Neural cell (in vitro differentiated cells): ENCODE measurements at regions not wholly inside any gene's neighbourhood (a gene's known extent, or its start where the extent isn't known, plus 50 kb on each side); places are given as distances from the start of the nearest gene placed in this dataset.

Source experiments
- EP300 ChIP-seq: fragments of 450-650 bp; conservative IDR thresholded peaks from 2 replicates; pipeline ENCODE4 v1.6.1; 2014; ENCODE audit warnings: antibody characterized with exemption, mild to moderate bottlenecking, moderate library complexity; ENCODE audit not compliant: poor library complexity, severe bottlenecking
- EZH2 ChIP-seq: fragments of 200-600, 300-800 bp; shearing (Covaris generic), sonication (generic); IDR thresholded peaks from 2 replicates; pipeline ENCODE4 v1.6.1; 2014; ENCODE audit warnings: antibody characterized with exemption, low read length, borderline replicate concordance, mild to moderate bottlenecking; ENCODE audit not compliant: insufficient read depth, poor library complexity, severe bottlenecking
- MXI1 ChIP-seq: fragments of 450-650 bp; conservative IDR thresholded peaks from 2 replicates; pipeline ENCODE4 v1.6.1; 2014; ENCODE audit warnings: antibody characterized with exemption, mild to moderate bottlenecking; ENCODE audit not compliant: poor library complexity, severe bottlenecking
- POLR2AphosphoS5 ChIP-seq: IDR thresholded peaks from 2 replicates; pipeline ENCODE4 v1.6.1; 2012
- RAD21 ChIP-seq: fragments of 450-650 bp; conservative IDR thresholded peaks from 2 replicates; pipeline ENCODE4 v1.6.1; 2014; ENCODE audit warnings: antibody characterized with exemption, mild to moderate bottlenecking, moderate library complexity
- SMC3 ChIP-seq: fragments of 450-650 bp; conservative IDR thresholded peaks from 2 replicates; pipeline ENCODE4 v1.6.1; 2014; ENCODE audit warnings: antibody characterized with exemption, mild to moderate bottlenecking, moderate library complexity; ENCODE audit not compliant: poor library complexity
- TAF1 ChIP-seq: IDR thresholded peaks from 2 replicates; pipeline ENCODE4 v1.6.1; 2012; ENCODE audit warnings: low read depth
- TF ChIP-seq, protein P1 (sequence below): fragments of 450-650 bp; IDR thresholded peaks from 2 replicates; pipeline ENCODE4 v1.5.1; 2014; ENCODE audit warnings: antibody characterized with exemption, mild to moderate bottlenecking, moderate library complexity; ENCODE audit not compliant: poor library complexity, severe bottlenecking
- TF ChIP-seq, protein P2 (sequence below): IDR thresholded peaks from 2 replicates; pipeline ENCODE4 v1.6.1; 2012; ENCODE audit warnings: borderline replicate concordance

DNA sequence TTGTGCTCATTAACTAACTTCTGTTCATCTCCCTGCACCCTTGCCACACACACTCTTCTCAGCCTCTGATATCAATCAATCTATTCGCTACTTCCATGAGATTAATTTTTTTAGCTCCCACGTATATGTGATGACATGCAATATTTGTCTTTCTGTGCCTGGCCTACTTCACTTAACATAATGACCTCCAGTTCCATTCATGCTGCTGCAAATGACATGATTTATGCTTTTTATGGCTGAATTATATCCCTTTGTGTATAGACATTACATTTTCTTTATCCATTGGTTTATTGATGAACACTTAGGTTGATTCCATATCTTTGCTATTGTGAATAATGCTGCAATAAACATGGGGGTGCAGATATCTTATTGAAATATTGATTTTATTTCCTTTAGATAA is 50.8 kb upstream of the SPTLC3 start:
- TF ChIP-seq, protein P1, sequence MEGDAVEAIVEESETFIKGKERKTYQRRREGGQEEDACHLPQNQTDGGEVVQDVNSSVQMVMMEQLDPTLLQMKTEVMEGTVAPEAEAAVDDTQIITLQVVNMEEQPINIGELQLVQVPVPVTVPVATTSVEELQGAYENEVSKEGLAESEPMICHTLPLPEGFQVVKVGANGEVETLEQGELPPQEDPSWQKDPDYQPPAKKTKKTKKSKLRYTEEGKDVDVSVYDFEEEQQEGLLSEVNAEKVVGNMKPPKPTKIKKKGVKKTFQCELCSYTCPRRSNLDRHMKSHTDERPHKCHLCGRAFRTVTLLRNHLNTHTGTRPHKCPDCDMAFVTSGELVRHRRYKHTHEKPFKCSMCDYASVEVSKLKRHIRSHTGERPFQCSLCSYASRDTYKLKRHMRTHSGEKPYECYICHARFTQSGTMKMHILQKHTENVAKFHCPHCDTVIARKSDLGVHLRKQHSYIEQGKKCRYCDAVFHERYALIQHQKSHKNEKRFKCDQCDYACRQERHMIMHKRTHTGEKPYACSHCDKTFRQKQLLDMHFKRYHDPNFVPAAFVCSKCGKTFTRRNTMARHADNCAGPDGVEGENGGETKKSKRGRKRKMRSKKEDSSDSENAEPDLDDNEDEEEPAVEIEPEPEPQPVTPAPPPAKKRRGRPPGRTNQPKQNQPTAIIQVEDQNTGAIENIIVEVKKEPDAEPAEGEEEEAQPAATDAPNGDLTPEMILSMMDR, result no peak
- TF ChIP-seq EZH2, result no peak
- TF ChIP-seq, protein P2, sequence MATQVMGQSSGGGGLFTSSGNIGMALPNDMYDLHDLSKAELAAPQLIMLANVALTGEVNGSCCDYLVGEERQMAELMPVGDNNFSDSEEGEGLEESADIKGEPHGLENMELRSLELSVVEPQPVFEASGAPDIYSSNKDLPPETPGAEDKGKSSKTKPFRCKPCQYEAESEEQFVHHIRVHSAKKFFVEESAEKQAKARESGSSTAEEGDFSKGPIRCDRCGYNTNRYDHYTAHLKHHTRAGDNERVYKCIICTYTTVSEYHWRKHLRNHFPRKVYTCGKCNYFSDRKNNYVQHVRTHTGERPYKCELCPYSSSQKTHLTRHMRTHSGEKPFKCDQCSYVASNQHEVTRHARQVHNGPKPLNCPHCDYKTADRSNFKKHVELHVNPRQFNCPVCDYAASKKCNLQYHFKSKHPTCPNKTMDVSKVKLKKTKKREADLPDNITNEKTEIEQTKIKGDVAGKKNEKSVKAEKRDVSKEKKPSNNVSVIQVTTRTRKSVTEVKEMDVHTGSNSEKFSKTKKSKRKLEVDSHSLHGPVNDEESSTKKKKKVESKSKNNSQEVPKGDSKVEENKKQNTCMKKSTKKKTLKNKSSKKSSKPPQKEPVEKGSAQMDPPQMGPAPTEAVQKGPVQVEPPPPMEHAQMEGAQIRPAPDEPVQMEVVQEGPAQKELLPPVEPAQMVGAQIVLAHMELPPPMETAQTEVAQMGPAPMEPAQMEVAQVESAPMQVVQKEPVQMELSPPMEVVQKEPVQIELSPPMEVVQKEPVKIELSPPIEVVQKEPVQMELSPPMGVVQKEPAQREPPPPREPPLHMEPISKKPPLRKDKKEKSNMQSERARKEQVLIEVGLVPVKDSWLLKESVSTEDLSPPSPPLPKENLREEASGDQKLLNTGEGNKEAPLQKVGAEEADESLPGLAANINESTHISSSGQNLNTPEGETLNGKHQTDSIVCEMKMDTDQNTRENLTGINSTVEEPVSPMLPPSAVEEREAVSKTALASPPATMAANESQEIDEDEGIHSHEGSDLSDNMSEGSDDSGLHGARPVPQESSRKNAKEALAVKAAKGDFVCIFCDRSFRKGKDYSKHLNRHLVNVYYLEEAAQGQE, result no peak
- no peak for TF ChIP-seq EP300
- TF ChIP-seq POLR2AphosphoS5, result no peak
- TF ChIP-seq RAD21, result no peak
- no peak for TF ChIP-seq TAF1
- no peak for TF ChIP-seq SMC3
- TF ChIP-seq MXI1, result no peak
